GM12878 (cell line): ENCODE measurements at regions not wholly inside any gene's neighbourhood (a gene's known extent, or its start where the extent isn't known, plus 50 kb on each side); places are given as distances from the start of the nearest gene placed in this dataset.

Experiments
- BCL11A ChIP-seq: IDR thresholded peaks from 2 replicates; pipeline ENCODE4 v1.6.1; 2011; ENCODE audit warnings: low read depth, low read length
- CREB1 ChIP-seq: IDR thresholded peaks from 2 replicates; pipeline ENCODE4 v1.6.1; 2012; ENCODE audit warnings: low read depth, mild to moderate bottlenecking, inconsistent platforms
- E2F8 ChIP-seq: fragments of 450-650 bp; IDR thresholded peaks from 2 replicates; pipeline ENCODE4 v1.6.1; 2018; ENCODE audit warnings: mild to moderate bottlenecking, low read depth, moderate library complexity; ENCODE audit not compliant: partially characterized antibody
- HCFC1 ChIP-seq: fragments of 150-350 bp; IDR thresholded peaks from 2 replicates; pipeline ENCODE4 v1.6.1; 2014; ENCODE audit warnings: low read length
- HDAC2 ChIP-seq: fragments of 200-600 bp; sonication (generic); IDR thresholded peaks from 2 replicates; pipeline ENCODE4 v1.6.1; 2017
- IKZF1 ChIP-seq: fragments of 450-650 bp; conservative IDR thresholded peaks from 2 replicates; pipeline ENCODE4 v1.6.1; 2017; ENCODE audit warnings: antibody characterized with exemption, mild to moderate bottlenecking
- KLF5 ChIP-seq: fragments of 450-650 bp; IDR thresholded peaks from 2 replicates; pipeline ENCODE4 v1.6.1; 2014; ENCODE audit warnings: mild to moderate bottlenecking; ENCODE audit not compliant: partially characterized antibody
- POLR2AphosphoS2 ChIP-seq: IDR thresholded peaks from 2 replicates; pipeline ENCODE4 v1.6.1; 2011; ENCODE audit warnings: low read depth, mild to moderate bottlenecking, low read length, improper control_type of control experiment, moderate library complexity
- RBBP5 ChIP-seq: fragments of 200-600 bp; sonication (generic); conservative IDR thresholded peaks from 2 replicates; pipeline ENCODE4 v1.6.1; 2016
- RCOR1 ChIP-seq: conservative IDR thresholded peaks from 2 replicates; pipeline ENCODE4 v1.6.1; 2012; ENCODE audit warnings: low read depth, low read length, improper control_type of control experiment
- RFX5 ChIP-seq: IDR thresholded peaks from 2 replicates; pipeline ENCODE4 v1.6.1; 2011; ENCODE audit warnings: low read depth, low read length, improper control_type of control experiment
- SMARCA5 ChIP-seq: fragments of 450-650 bp; IDR thresholded peaks from 2 replicates; pipeline ENCODE4 v1.6.1; 2017; ENCODE audit warnings: mild to moderate bottlenecking
- SP1 ChIP-seq: IDR thresholded peaks from one replicate; pipeline ENCODE4 v1.6.1; 2011; ENCODE audit warnings: low read depth, low read length
- TCF12 ChIP-seq: IDR thresholded peaks from 2 replicates; pipeline ENCODE4 v1.6.1; 2011; ENCODE audit warnings: low read depth, mild to moderate bottlenecking, low read length
- ZBTB11 ChIP-seq: fragments of 450-650 bp; formaldehyde crosslinking; IDR thresholded peaks from 2 replicates; pipeline ENCODE4 v1.5.0; 2022; ENCODE audit warnings: mild to moderate bottlenecking, missing genetic modification characterization
- ZNF24 ChIP-seq: fragments of 450-650 bp; IDR thresholded peaks from 2 replicates; pipeline ENCODE4 v1.6.1; 2017; ENCODE audit warnings: antibody characterized with exemption, mild to moderate bottlenecking
- TF ChIP-seq, protein P1 (sequence below): fragments of 450-650 bp; IDR thresholded peaks from 2 replicates; pipeline ENCODE4 v1.6.1; 2017; ENCODE audit warnings: mild to moderate bottlenecking, low read depth, inconsistent platforms; ENCODE audit not compliant: poor library complexity, severe bottlenecking
- TF ChIP-seq, protein P2 (sequence below): IDR thresholded peaks from 2 replicates; pipeline ENCODE4 v1.6.1; 2012; ENCODE audit warnings: improper control_type of control experiment, low read depth, low read length; ENCODE audit not compliant: insufficient replicate concordance

DNA sequence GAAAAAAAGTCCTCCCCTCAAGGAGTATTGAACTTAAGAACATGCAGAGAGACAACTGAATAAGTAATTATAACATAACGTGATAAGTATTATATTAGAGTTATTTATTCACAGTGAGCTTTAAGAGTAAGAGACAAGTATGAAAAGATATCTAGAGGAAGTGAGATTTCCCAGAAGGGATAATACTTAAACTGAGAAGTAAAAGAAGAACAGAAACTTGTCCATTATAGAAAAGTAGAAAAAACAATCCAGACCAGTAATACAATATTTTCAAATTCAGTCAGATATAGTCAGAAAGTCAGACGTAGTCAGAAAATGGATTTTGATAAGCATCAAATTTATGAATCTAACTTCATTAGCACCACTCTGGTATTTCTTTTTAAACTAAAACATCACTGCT lies 613.0 kb upstream of the CCNG1 start (continued):
- TF ChIP-seq, protein P1, sequence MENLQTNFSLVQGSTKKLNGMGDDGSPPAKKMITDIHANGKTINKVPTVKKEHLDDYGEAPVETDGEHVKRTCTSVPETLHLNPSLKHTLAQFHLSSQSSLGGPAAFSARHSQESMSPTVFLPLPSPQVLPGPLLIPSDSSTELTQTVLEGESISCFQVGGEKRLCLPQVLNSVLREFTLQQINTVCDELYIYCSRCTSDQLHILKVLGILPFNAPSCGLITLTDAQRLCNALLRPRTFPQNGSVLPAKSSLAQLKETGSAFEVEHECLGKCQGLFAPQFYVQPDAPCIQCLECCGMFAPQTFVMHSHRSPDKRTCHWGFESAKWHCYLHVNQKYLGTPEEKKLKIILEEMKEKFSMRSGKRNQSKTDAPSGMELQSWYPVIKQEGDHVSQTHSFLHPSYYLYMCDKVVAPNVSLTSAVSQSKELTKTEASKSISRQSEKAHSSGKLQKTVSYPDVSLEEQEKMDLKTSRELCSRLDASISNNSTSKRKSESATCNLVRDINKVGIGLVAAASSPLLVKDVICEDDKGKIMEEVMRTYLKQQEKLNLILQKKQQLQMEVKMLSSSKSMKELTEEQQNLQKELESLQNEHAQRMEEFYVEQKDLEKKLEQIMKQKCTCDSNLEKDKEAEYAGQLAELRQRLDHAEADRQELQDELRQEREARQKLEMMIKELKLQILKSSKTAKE: peak; percentile 45
- TF ChIP-seq POLR2AphosphoS2: no peak
- no peak for TF ChIP-seq TCF12
- no peak for TF ChIP-seq CREB1
- TF ChIP-seq HDAC2: no peak
- TF ChIP-seq E2F8: no peak
- TF ChIP-seq IKZF1: peak; percentile 49
- TF ChIP-seq ZNF24: peak; percentile 55; the same call in 1 of the 2 replicates
- peak; percentile 80 for TF ChIP-seq BCL11A
- no peak for TF ChIP-seq RCOR1
- no peak for TF ChIP-seq RFX5
- TF ChIP-seq ZBTB11 (CRISPR knock-in tag): no peak
- TF ChIP-seq, protein P2, sequence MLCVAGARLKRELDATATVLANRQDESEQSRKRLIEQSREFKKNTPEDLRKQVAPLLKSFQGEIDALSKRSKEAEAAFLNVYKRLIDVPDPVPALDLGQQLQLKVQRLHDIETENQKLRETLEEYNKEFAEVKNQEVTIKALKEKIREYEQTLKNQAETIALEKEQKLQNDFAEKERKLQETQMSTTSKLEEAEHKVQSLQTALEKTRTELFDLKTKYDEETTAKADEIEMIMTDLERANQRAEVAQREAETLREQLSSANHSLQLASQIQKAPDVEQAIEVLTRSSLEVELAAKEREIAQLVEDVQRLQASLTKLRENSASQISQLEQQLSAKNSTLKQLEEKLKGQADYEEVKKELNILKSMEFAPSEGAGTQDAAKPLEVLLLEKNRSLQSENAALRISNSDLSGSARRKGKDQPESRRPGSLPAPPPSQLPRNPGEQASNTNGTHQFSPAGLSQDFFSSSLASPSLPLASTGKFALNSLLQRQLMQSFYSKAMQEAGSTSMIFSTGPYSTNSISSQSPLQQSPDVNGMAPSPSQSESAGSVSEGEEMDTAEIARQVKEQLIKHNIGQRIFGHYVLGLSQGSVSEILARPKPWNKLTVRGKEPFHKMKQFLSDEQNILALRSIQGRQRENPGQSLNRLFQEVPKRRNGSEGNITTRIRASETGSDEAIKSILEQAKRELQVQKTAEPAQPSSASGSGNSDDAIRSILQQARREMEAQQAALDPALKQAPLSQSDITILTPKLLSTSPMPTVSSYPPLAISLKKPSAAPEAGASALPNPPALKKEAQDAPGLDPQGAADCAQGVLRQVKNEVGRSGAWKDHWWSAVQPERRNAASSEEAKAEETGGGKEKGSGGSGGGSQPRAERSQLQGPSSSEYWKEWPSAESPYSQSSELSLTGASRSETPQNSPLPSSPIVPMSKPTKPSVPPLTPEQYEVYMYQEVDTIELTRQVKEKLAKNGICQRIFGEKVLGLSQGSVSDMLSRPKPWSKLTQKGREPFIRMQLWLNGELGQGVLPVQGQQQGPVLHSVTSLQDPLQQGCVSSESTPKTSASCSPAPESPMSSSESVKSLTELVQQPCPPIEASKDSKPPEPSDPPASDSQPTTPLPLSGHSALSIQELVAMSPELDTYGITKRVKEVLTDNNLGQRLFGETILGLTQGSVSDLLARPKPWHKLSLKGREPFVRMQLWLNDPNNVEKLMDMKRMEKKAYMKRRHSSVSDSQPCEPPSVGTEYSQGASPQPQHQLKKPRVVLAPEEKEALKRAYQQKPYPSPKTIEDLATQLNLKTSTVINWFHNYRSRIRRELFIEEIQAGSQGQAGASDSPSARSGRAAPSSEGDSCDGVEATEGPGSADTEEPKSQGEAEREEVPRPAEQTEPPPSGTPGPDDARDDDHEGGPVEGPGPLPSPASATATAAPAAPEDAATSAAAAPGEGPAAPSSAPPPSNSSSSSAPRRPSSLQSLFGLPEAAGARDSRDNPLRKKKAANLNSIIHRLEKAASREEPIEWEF: no peak
- TF ChIP-seq HCFC1: no peak
- TF ChIP-seq SP1: no peak
- no peak for TF ChIP-seq KLF5
- no peak for TF ChIP-seq RBBP5
- no peak for TF ChIP-seq SMARCA5
